H9 (cell line): ENCODE measurements at regions not wholly inside any gene's neighbourhood (a gene's known extent, or its start where the extent isn't known, plus 50 kb on each side); places are given as distances from the start of the nearest gene placed in this dataset.
A peak's percentile ranks its signal among the peaks of the same experiment; 100 is the strongest.

Experiments used
- DNase-seq: peaks from one replicate; pipeline ENCODE4 v3.0.0-alpha.2; 2017
- H2AFZ ChIP-seq: one replicate; pipeline ENCODE4 v1.6.1; 2013; ENCODE audit warnings: mild to moderate bottlenecking, low read length, control low read depth, moderate library complexity
- H2AK5ac ChIP-seq: 2 replicates; pipeline ENCODE4 v1.6.1; 2013; ENCODE audit warnings: low read length, control low read depth, mixed read lengths; ENCODE audit not compliant: insufficient read length
- H2BK120ac ChIP-seq: one replicate; pipeline ENCODE4 v1.6.1; 2013; ENCODE audit warnings: low read depth, mild to moderate bottlenecking, low read length, control low read depth, inconsistent platforms; ENCODE audit not compliant: poor library complexity, severe bottlenecking
- H2BK12ac ChIP-seq: 2 replicates; pipeline ENCODE4 v1.6.1; 2013; ENCODE audit warnings: low read length, control low read depth, mixed read lengths, low read depth; ENCODE audit not compliant: insufficient read length
- H2BK15ac ChIP-seq: 2 replicates; pipeline ENCODE4 v1.6.1; 2013; ENCODE audit warnings: low read depth, low read length, control low read depth
- H2BK20ac ChIP-seq: one replicate; pipeline ENCODE4 v1.6.1; 2013; ENCODE audit warnings: low read depth, mild to moderate bottlenecking, low read length, control low read depth, inconsistent platforms; ENCODE audit not compliant: poor library complexity, severe bottlenecking
- H2BK5ac ChIP-seq: 2 replicates; pipeline ENCODE4 v1.6.1; 2013; ENCODE audit warnings: low read length, control low read depth, mixed read lengths; ENCODE audit not compliant: insufficient read length
- H3K14ac ChIP-seq: 2 replicates; pipeline ENCODE4 v1.6.1; 2013; ENCODE audit warnings: low read length, control low read depth; ENCODE audit not compliant: insufficient read depth
- H3K18ac ChIP-seq: 2 replicates; pipeline ENCODE4 v1.6.1; 2013; ENCODE audit warnings: low read depth, mild to moderate bottlenecking, mixed read lengths, low read length, control low read depth; ENCODE audit not compliant: insufficient read length
- H3K23ac ChIP-seq: 2 replicates; pipeline ENCODE4 v1.6.1; 2013; ENCODE audit warnings: low read length, control low read depth, mixed read lengths, low read depth; ENCODE audit not compliant: insufficient read length
- H3K23me2 ChIP-seq: 2 replicates; pipeline ENCODE4 v1.6.1; 2013; ENCODE audit warnings: low read depth, mild to moderate bottlenecking, mixed read lengths, low read length, control low read depth; ENCODE audit not compliant: insufficient read length, poor library complexity, severe bottlenecking
- H3K27ac ChIP-seq: 2 replicates; pipeline ENCODE4 v1.5.1; 2013; ENCODE audit warnings: low read length, control low read depth, mixed read lengths, low read depth; ENCODE audit not compliant: insufficient read length
- H3K27me3 ChIP-seq: 2 replicates; pipeline ENCODE4 v1.6.1; 2013; ENCODE audit warnings: low read length, control low read depth, inconsistent platforms; ENCODE audit not compliant: insufficient read depth
- H3K4ac ChIP-seq: 2 replicates; pipeline ENCODE4 v1.6.1; 2013; ENCODE audit warnings: low read depth, mild to moderate bottlenecking, control low read depth, inconsistent platforms, low read length, moderate library complexity
- H3K4me1 ChIP-seq: 2 replicates; pipeline ENCODE4 v1.6.1; 2013; ENCODE audit warnings: low read length, control low read depth, inconsistent platforms; ENCODE audit not compliant: insufficient read depth
- H3K4me2 ChIP-seq: 2 replicates; pipeline ENCODE4 v1.6.1; 2013; ENCODE audit warnings: low read length, control low read depth, mixed read lengths; ENCODE audit not compliant: insufficient read length, insufficient read depth
- H3K56ac ChIP-seq: 2 replicates; pipeline ENCODE4 v1.6.1; 2013; ENCODE audit warnings: low read depth, mild to moderate bottlenecking, mixed read lengths, low read length, control low read depth; ENCODE audit not compliant: insufficient read length
- H3K79me1 ChIP-seq: 2 replicates; pipeline ENCODE4 v1.6.1; 2013; ENCODE audit warnings: low read depth, mild to moderate bottlenecking, moderate library complexity, low read length, control low read depth, inconsistent platforms; ENCODE audit not compliant: insufficient read depth, poor library complexity, severe bottlenecking
- H3K79me2 ChIP-seq: 2 replicates; pipeline ENCODE4 v1.6.1; 2013; ENCODE audit warnings: low read length, control low read depth, inconsistent platforms; ENCODE audit not compliant: insufficient read depth
- H3K9ac ChIP-seq: 2 replicates; pipeline ENCODE4 v1.6.1; 2013; ENCODE audit warnings: low read length, control low read depth, mixed read lengths; ENCODE audit not compliant: insufficient read length; ENCODE audit errors: extremely low read depth
- H3K9me3 ChIP-seq: one replicate; pipeline ENCODE4 v1.6.1; 2013; ENCODE audit warnings: low read depth, low read length, inconsistent platforms; ENCODE audit not compliant: control insufficient read depth
- H3T11ph ChIP-seq: one replicate; pipeline ENCODE4 v1.6.1; 2013; ENCODE audit warnings: mild to moderate bottlenecking, low read length, control low read depth, inconsistent platforms
- H4K20me1 ChIP-seq: one replicate; pipeline ENCODE4 v1.6.1; 2013; ENCODE audit not compliant: control insufficient read depth, insufficient read length, insufficient read depth
- H4K5ac ChIP-seq: 2 replicates; pipeline ENCODE4 v1.6.1; 2013; ENCODE audit warnings: low read depth, mild to moderate bottlenecking, mixed read lengths, low read length, control low read depth; ENCODE audit not compliant: insufficient read length
- H4K8ac ChIP-seq: replicated peaks from 2 replicates; pipeline ENCODE4 v1.6.1; 2013; ENCODE audit warnings: low read length, control low read depth, mixed read lengths, low read depth; ENCODE audit not compliant: insufficient read length
- H4K91ac ChIP-seq: 2 replicates; pipeline ENCODE4 v1.6.1; 2013; ENCODE audit warnings: low read depth, mild to moderate bottlenecking, moderate library complexity, mixed read lengths, low read length, control low read depth; ENCODE audit not compliant: insufficient read length
- H3K27ac Mint-ChIP-seq, 3 experiments: 2 replicates in 2 of 3; 3 replicates in 1 of 3; pipeline ENCODE4 v1.8.0; 2020 to 2021; ENCODE audit warnings: mixed read lengths in 3 of 3, mild to moderate bottlenecking in 1 of 3, moderate library complexity in 1 of 3
- H3K27me3 Mint-ChIP-seq: 2 replicates; pipeline ENCODE4 v1.8.0; 2021; ENCODE audit warnings: low read depth, mild to moderate bottlenecking, moderate library complexity, mixed read lengths
- H3K36me3 Mint-ChIP-seq, 3 experiments: 2 replicates in 2 of 3; 3 replicates in 1 of 3; pipeline ENCODE4 v1.8.0; 2020 to 2021; ENCODE audit warnings: low read depth in 3 of 3, mixed read lengths in 3 of 3; ENCODE audit not compliant: insufficient read depth in 1 of 3
- H3K4me1 Mint-ChIP-seq, 2 experiments: 2 replicates each; pipeline ENCODE4 v1.8.0; 2020; ENCODE audit warnings: mixed read lengths in 2 of 2
- H3K4me3 Mint-ChIP-seq, 2 experiments: 2 replicates in 1 of 2; 3 replicates in 1 of 2; pipeline ENCODE4 v1.8.0; 2020 to 2021; ENCODE audit warnings: mild to moderate bottlenecking in 2 of 2, mixed read lengths in 2 of 2, moderate library complexity in 1 of 2
- H3K9me3 Mint-ChIP-seq, 2 experiments: 2 replicates in 1 of 2; 3 replicates in 1 of 2; pipeline ENCODE4 v1.8.0; 2020; ENCODE audit warnings: mild to moderate bottlenecking in 2 of 2, mixed read lengths in 2 of 2, moderate library complexity in 1 of 2
- CTCF ChIP-seq: fragments of 200-600 bp; sonication (generic); conservative IDR thresholded peaks from 3 replicates; pipeline ENCODE4 v1.8.0; 2021; ENCODE audit warnings: antibody characterized with exemption, mild to moderate bottlenecking
- WGBS: extraction: QIAGEN DNeasy Blood & Tissue Kit; methylation state at CpG from one replicate; pipeline ENCODE4 v1.1.7; 2013; ENCODE audit warnings: missing lambda C conversion rate, low lambda C conversion rate, mixed read lengths; ENCODE audit not compliant: insufficient read length; ENCODE audit errors: extremely low coverage; 5-methylcytosine and 5-hydroxymethylcytosine counted together

- peaks cover 4 to 12% of the 10 kb centered on the region in 2 experiments for H3K4me1 Mint-ChIP-seq
- H3K36me3 Mint-ChIP-seq, result no peaks in the 10 kb centered on the region
- Histone ChIP-seq H2AFZ (no peak overlapping the region), H3K9ac (no peak overlapping the region), H2AK5ac (no peak overlapping the region), H3K18ac (no peak overlapping the region), H4K8ac (no peak overlapping the region), H2BK5ac (no peak overlapping the region), H3K4me2 (no peak overlapping the region), H2BK120ac (no peak overlapping the region), H3T11ph (no peak overlapping the region), H3K23me2 (no peaks in the 10 kb centered on the region), H4K91ac (no peak overlapping the region), H3K79me1 (no peaks in the 10 kb centered on the region), H3K4me1 (no peaks in the 10 kb centered on the region), H3K27me3 (no peaks in the 10 kb centered on the region), H4K5ac (no peak overlapping the region), H3K23ac (no peak overlapping the region), H3K27ac (no peak overlapping the region), H3K4ac (no peak overlapping the region), H4K20me1 (no peaks in the 10 kb centered on the region), H2BK15ac (no peak overlapping the region), H2BK20ac (no peak overlapping the region), H3K9me3 (no peaks in the 10 kb centered on the region), H2BK12ac (no peak overlapping the region), H3K56ac (no peak overlapping the region), H3K14ac (no peak overlapping the region; the same call in 1 of the 2 replicates), H3K79me2 (no peaks in the 10 kb centered on the region)
- H3K9me3 Mint-ChIP-seq, result no peaks in the 10 kb centered on the region
- DNase-seq, result no peak
- no CpG with 5 or more reads among the region's 20 CpGs for WGBS
- peak overlapping the region in 1 of 3 experiments; percentile 88; a peak in 2 of 7 replicates for H3K27ac Mint-ChIP-seq
- no peak for TF ChIP-seq CTCF
- H3K27me3 Mint-ChIP-seq, result peaks cover 10% of the 10 kb centered on the region
- no peak overlapping the region; a peak in 1 of 5 replicates for H3K4me3 Mint-ChIP-seq
These were observed 59.4 kb downstream of the RTL6 start for GRCh38 chr22:44438481-44439131.
